ENCODE measurements at regions not wholly inside any gene's neighbourhood (a gene's known extent, or its start where the extent isn't known, plus 50 kb on each side); places are given as distances from the start of the nearest gene placed in this dataset.

- TF ChIP-seq POLR2AphosphoS5 (IDR thresholded peaks at IDR 0.05; ENCODE audit: borderline replicate concordance, low read depth, low read length) (no peak), EZH2 (IDR thresholded peaks at IDR 0.05) (no peak)
Measured at GRCh38 chr1:4055294-4055967, 155.4 kb upstream of the C1orf174 start.
